ENCODE measurements at regions not wholly inside any gene's neighbourhood (a gene's known extent, or its start where the extent isn't known, plus 50 kb on each side); places are given as distances from the start of the nearest gene placed in this dataset.

DNA sequence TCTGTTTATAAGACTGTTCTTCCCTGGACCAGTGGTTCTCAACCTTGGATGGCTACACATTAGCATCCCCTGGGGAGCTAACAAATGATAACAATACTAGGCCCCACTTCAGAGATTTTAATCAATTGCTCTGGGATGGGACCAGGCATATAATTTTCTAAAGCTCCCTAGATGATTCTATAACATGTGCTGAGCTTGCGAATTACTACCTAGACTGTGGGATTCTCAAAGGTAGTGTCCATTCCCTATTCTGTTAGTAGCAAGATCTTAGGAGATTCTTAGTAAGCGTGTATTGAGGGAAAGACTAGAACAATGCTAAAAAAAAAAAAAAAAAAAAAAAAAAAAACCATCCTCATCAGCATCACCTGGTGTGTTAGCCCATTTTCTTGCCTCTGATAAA, 412.0 kb upstream of the CDH5 start:
- no peak for DNase-seq (ENCODE audit: low read depth)

DNA sequence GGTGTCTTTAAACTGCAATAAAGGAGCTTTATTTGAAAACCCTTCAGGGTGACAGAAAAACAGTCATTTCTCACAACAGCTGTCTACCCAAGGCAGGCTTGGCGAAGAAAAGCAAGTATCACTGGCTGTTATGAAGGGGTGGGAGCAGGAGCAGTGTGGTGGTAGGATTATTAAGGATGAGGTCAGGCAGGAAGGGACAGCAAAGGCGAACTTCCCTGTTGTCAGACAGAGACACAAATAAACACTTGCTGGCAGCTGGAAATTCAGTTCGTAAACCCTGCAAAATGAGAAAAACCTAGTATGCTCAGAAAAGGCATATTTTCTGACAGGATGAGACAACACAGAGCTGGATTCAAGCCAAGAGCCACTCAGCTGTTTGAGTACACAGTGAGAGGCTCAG, 416.3 kb upstream of the CDH5 start:
- no peak for DNase-seq (ENCODE audit: low read depth)

DNA sequence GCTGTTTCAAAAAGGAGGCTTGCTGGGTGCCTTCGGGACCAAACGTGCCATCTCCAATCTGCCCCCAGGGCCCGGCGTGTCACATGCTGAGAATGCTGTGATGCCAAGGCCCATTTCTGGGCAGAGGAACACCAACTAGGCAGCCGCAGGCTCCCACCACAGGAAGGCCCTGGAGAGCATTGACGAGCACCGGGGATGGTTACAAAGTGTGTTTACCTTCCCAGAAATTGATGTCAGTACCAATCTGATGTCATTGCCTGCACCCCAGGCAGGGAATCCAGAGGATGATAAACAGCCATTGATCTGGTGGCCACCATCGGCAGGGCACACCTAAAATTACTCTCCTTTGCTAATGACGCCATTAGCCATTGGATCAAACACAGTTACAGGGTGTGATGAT, 418.1 kb upstream of the CDH5 start:
- DNase-seq (ENCODE audit: low read depth): no peak

GRCh38 chr16:65947951-65948350, 418.5 kb upstream of the CDH5 start:
- DNase-seq (ENCODE audit: low read depth): no peak

- no peak for DNase-seq (ENCODE audit: low read depth)
Measured at GRCh38 chr16:65945493-65945892, 421.0 kb upstream of the CDH5 start.

- DNase-seq (ENCODE audit: low read depth): no peak
Measured at GRCh38 chr16:65944361-65944760, 422.1 kb upstream of the CDH5 start.

- DNase-seq (ENCODE audit: low read depth): no peak
Measured at GRCh38 chr16:65940711-65941110, 425.8 kb upstream of the CDH5 start.

DNA sequence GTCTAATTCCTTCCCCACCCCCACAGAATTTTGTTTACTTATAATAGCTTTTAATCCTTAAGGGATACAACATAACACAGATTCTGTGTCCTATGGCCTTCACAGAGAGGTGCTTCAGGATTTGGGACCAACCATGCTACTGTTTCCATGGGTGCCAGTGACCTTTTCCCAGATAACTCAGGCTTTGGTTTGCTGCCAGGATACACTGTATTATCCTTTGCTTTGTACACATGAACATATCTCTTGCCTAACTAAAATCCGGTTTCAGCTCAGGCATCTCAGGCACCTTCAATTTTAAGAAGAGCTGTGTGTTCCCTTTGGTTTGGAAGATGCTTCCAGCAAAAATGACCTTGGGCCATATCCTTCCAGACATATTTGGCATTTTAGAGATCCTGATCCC, 428.4 kb upstream of the CDH5 start:
- DNase-seq (ENCODE audit: low read depth): no peak

- DNase-seq (ENCODE audit: low read depth): no peak
Measured at GRCh38 chr16:65937455-65937854, 429.0 kb upstream of the CDH5 start.

DNA sequence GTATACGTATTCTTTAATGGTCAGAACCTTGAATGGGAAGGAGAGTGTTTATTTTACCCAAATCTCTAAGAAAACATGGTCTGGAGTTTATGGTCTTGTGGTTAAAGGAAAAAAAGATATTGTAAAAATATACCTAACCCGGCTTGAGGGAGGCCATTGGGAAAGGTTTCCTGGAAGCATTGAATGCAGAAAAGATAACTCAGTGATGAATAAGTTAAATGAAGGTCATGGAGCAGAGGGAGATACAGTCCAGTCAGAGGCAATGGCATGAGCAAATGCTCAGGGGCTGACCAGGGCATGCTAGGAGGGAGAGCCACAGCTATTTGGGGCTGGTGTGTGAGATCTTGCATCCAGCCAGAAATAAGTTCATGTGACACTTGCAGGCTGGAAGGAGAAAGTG, 430.4 kb upstream of the CDH5 start:
- peak; percentile 38 for DNase-seq (ENCODE audit: low read depth)

DNA sequence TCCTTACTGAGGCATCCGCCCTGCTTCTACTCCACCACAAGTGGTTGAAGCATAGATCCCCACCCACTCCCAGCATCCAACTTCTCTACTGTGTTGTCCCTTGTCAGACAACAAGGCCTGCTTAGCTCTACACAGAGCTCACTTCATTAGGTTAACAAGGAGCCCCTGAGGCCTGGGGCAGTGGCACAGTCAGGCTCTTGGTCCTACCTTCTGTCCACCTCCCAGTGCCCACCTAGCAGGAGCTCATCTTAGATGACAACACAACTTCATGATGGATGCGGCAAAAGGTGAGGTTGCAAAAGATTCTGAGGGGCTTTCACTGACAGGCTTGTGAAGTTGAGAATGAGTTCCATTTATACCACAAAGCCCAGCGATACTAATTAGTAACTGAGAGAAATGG, 432.0 kb upstream of the CDH5 start:
- no peak for DNase-seq (ENCODE audit: low read depth)

- no peak for DNase-seq (ENCODE audit: low read depth)
Measured at GRCh38 chr16:65933703-65934102, 432.8 kb upstream of the CDH5 start.

- DNase-seq (ENCODE audit: low read depth): no peak
Measured at GRCh38 chr16:65932350-65933072, 434.0 kb upstream of the CDH5 start.

GRCh38 chr16:65922923-65923322, 443.6 kb upstream of the CDH5 start:
- DNase-seq (ENCODE audit: low read depth): no peak

- no peak for DNase-seq (ENCODE audit: low read depth)
Measured at GRCh38 chr16:65919986-65920376, 446.5 kb upstream of the CDH5 start.

GRCh38 chr16:65919145-65919985, 447.1 kb upstream of the CDH5 start:
- no peak for DNase-seq (ENCODE audit: low read depth)

- DNase-seq (ENCODE audit: low read depth): no peak
Measured at GRCh38 chr16:65917466-65917865, 449.0 kb upstream of the CDH5 start.

DNA sequence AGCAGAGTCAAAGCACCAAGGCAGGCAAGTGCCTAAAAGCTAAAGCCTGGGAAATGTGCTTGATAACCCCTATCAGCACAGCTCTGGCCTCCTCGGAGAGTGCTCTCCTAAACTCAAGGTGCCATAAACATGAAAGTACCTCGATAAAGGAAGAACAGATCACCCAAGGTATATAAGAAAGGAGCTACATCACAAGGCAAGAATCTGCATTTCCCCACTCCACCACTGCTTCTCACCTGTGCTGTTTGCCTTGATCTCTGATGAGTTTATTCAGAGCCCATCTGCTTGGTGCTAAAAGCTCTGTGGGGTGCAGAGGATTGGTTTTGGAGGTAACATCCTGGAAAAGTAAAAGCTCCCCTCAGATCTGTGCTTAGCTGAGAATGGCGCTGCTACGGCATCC, 449.5 kb upstream of the CDH5 start:
- no peak for DNase-seq (ENCODE audit: low read depth)

GRCh38 chr16:65910291-65910690, 456.2 kb upstream of the CDH5 start:
- DNase-seq (ENCODE audit: low read depth): no peak

DNA sequence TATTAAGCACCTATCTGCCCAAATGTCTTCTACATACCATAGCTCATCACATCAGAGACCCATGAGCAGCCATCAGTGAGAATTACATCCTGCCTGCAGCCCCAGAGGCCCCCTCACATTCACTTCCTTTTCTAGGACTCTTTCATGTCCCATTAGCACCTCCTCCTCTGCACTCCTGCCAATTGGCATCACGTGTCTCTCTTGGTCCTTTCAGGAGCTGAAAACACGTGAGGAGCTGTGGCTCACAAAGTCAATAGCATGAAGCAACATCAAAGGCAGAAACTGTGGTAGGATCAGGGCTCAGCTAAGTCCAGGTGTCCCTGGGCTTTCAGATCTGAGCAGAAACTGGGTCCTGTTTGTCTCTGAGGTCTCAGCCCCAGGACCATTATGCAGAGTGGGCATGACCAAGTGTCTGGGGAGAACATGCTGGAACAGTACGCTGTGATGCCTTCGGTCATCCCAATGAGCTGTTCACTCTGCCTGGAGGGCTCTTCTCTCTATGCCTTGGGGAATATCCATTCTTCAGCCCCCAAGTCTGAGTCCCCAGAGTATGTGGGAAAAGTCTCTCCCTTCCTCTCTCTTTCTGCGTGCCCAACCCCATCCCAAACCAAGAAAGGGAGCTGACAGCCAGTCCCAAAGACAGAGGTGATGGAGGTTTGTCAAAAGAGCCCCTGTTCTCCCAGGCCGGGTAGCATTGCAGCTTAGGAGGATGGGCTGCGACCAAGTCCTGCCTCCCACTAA, 457.0 kb upstream of the CDH5 start:
- DNase-seq (ENCODE audit: low read depth): peak; percentile 6

DNA sequence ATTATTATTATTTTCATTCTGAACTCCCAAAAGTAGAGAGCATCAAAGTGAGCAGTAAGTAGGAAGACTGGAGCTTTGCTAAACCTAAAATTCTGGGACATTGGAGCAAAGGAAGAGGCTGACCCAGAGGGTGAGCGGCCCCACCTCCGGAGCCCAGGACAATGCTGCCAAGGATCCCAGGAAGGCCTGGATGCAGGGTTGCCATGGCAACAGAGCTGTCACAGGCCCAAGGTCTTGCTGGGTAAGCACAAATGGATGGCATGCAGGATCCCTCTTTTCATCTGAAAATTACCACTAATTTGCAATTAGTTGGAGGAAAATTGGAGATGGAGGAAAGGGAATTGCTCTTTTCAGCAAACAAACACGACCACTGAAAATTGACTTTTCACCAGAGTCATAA, 457.9 kb upstream of the CDH5 start:
- no peak for DNase-seq (ENCODE audit: low read depth)

DNA sequence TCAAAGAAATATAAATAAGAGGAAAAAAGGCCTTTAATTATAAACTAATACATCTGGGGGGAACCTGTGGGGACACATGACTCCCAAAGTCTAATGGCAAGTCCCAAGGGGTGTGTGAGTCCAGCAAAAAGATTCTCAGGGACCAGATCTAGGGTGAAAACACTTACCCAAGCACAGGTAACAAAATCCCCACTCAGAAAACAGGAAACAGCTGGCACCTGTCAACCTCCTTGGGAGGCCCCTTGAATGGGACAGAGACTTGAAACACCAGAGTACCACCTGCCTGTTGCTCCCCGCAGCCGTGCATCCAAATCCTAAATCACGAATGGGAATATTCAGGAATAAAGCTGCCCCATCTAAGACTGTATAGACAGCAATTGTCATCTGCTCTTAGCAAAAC, 461.2 kb upstream of the CDH5 start:
- DNase-seq (ENCODE audit: low read depth): no peak
